ENCODE measurements at regions not wholly inside any gene's neighbourhood (a gene's known extent, or its start where the extent isn't known, plus 50 kb on each side); places are given as distances from the start of the nearest gene placed in this dataset.
A peak's percentile ranks its signal among the peaks of the same experiment; 100 is the strongest.
"Not testable (repeated sequence)": the region's sequence is repeated elsewhere in the genome, so short reads cannot be mapped to it uniquely, and the experiment has no call there.

DNA sequence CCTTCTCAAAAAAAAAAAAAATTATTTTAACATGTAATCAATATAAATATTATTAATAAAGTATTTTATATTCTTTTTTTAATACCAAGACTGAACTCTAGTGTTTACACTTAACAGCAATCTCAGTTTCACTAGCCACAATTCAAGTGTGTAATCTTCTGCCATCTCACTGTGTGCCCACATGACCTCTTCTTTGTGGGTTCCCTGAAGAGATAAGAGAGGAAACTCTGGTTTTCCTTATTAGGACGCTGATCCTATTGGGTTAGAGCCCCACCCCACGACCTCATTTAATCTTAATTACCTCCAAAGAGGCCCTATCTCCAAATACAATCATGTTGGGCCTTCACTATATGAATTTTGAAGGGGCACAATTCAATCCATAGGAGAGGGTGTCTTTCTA is 177.6 kb downstream of the STK31 start:
- DNase-seq (ENCODE audit: low read depth in 2 of 2) = no peak

DNA sequence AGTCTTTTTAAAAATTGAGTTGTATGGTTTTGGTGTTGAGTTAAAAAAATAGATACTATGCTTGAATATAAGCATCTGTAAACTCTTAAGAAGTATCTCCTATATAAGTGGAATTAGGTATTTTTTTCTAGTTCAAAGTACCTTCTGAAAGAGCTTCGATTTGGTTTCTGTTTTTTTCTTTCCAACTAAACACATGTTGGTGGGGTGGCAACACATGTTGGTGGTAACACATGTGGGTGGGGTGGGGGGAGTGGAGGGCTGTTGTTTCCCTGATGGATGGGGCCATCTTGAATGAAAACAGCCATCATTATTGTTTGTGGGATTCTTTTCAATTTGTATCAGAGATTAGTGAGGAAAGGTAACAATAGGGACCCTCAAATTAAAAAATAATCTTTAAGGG is 178.9 kb downstream of the STK31 start:
- DNase-seq (ENCODE audit: low read depth in 2 of 2) = no peak

DNA sequence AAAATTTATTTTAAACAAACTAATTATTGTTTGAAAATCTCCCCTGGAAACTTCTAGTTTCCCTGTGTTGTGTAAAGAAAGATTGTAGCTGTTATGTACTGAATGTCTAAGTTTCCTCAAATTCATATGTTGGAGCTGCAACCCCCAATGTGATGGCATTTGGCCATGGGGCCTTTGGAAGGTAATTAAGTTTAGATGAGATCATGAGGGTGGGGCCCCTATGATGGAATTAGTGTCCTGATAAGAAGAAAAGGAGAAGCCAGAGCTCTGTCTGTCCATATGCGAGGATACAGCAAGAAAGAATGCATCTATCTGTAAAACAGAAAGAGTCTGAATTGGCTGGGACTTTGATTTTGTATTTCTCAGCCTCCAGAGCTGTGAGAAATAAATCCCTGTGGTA is 179.5 kb downstream of the STK31 start:
- no peak for DNase-seq (ENCODE audit: low read depth in 2 of 2)

GRCh38 chr7:23892019-23892418 is 182.0 kb downstream of the STK31 start:
- no peak for DNase-seq (ENCODE audit: low read depth in 2 of 2)

GRCh38 chr7:23893176-23893941 is 183.3 kb downstream of the STK31 start:
- no peak for DNase-seq (ENCODE audit: low read depth in 2 of 2)

GRCh38 chr7:23893942-23894891 is 184.2 kb downstream of the STK31 start:
- peak; percentile 22 to 49 for DNase-seq (ENCODE audit: low read depth in 2 of 2)

- no peak for DNase-seq (ENCODE audit: low read depth in 2 of 2)
Observed at GRCh38 chr7:23894892-23895569, 185.0 kb downstream of the STK31 start.

- no peak for DNase-seq (ENCODE audit: low read depth in 2 of 2)
Observed at GRCh38 chr7:23895666-23896096, 185.7 kb downstream of the STK31 start.

- no peak for DNase-seq (ENCODE audit: low read depth in 2 of 2)
Observed at GRCh38 chr7:23898619-23899018, 188.6 kb downstream of the STK31 start.

- DNase-seq (ENCODE audit: low read depth in 2 of 2) = not testable (repeated sequence)
Observed at GRCh38 chr7:23904901-23905300, 194.9 kb downstream of the STK31 start.

- no peak for DNase-seq (ENCODE audit: low read depth in 2 of 2)
Observed at GRCh38 chr7:23907012-23907411, 197.0 kb downstream of the STK31 start.

- DNase-seq (ENCODE audit: low read depth in 2 of 2) = no peak
Observed at GRCh38 chr7:23909426-23909825, 199.4 kb downstream of the STK31 start.

- no peak for DNase-seq (ENCODE audit: low read depth in 2 of 2)
Observed at GRCh38 chr7:23912065-23912464, 202.0 kb downstream of the STK31 start.

DNA sequence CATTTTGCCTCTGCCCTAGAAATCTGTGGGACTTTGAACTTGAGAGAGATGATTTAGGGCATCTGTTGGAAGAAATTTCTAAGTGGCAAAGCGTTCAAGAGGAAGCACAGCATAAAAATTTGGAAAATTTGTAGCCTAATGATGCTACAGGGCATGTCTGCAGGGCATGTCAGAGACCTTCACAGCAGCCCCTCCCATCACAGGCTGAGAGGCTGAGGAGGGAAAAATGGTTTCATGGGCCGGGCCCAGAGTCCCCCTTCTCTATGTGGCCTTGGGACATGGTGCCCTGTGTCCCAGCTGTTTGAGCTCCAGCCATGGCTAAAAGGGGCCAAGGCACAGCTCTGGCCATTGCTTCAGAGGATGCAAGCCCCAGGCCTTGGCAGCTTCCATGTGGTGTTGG is 203.0 kb downstream of the STK31 start:
- no peak for DNase-seq (ENCODE audit: low read depth in 2 of 2)

- no peak for DNase-seq (ENCODE audit: low read depth in 2 of 2)
Observed at GRCh38 chr7:23915236-23915635, 205.2 kb downstream of the STK31 start.

DNA sequence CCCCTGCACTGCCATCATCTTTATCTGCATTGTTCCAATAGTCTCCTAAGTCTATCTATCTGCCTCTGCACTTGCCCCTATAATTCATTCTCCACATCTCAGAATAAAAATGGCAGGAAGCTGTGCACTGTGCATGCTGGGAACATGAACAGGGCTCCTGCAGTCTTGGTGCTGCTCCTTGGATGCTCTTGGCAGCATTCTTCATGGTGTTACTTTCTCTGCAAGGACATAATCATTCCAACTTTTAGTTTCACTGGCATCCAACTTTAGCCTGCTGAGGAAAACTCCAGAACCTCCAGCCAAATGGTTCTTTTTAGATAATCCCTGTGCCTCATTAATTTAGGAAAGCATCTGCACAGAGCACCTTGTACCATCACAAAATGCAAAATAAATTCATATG is 208.3 kb downstream of the STK31 start:
- DNase-seq (ENCODE audit: low read depth in 2 of 2) = no peak

GRCh38 chr7:23918856-23919255 is 208.8 kb downstream of the STK31 start:
- DNase-seq (ENCODE audit: low read depth in 2 of 2) = no peak

DNA sequence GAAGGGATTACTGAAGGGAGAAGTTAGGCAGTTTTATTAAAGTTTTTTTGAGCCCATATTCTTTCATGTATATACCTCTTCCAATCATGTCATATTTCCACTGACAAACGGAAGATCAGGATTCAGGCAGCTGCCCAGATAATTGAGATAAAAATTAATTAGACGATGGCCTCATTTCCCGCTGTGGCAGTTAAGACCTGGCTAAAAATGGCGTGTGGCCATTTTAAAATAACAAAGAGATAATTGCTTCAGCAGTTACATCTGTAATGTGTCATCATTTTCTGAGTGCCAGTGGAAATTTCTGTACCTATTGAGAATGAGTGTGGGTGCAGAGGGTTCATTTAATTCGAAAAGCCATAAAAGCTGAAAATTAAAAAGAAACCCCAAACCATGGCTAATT is 215.1 kb downstream of the STK31 start:
- DNase-seq (ENCODE audit: low read depth in 2 of 2) = no peak

- no peak for DNase-seq (ENCODE audit: low read depth in 2 of 2)
Observed at GRCh38 chr7:23927709-23928417, 217.8 kb downstream of the STK31 start.

GRCh38 chr7:23928418-23928775 is 218.4 kb downstream of the STK31 start:
- no peak for DNase-seq (ENCODE audit: low read depth in 2 of 2)

GRCh38 chr7:23930312-23930711 is 220.3 kb downstream of the STK31 start:
- DNase-seq (ENCODE audit: low read depth in 2 of 2) = no peak

DNA sequence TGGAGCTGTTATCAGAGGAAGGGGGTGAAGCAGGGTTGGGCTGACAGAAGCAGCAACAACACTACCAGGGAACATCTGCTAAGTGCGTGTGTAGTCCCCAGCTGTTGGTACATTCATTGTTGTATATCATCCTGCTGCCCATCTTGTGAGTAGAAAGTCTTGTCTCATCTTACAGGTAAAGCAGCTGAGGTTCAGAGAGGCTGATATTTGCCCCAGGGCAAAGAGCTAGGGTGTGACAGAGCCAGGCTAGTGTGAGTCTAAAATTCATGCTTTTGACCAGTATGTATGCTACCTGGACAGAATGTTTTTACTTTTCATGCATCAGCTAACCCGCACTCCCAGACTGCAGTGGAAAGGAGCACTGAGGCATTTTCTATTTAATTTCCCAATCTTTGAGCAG is 221.6 kb downstream of the STK31 start:
- DNase-seq (ENCODE audit: low read depth in 2 of 2) = no peak
